Calu3 (cell line): ENCODE measurements at regions not wholly inside any gene's neighbourhood (a gene's known extent, or its start where the extent isn't known, plus 50 kb on each side); places are given as distances from the start of the nearest gene placed in this dataset.

Source experiments
- BruUV-seq: library from RNA; stranded (reverse); fragments of 400-500 nt; replicated peaks from 2 replicates; lab custom pipeline; 2021; lab: Mats Ljungman, UMichigan
- CTCF ChIA-PET: fragments of 300-600 bp; sonication (Branson Sonifier 250); formaldehyde crosslinking; loops from one replicate; lab custom pipeline; 2022; ENCODE audit warnings: antibody characterized with exemption; lab: Charles Lee
- DNase-seq: peaks from one replicate; pipeline ENCODE4 v3.0.0; 2022
- H3K27ac Mint-ChIP-seq: one replicate; pipeline ENCODE4 v1.8.0; 2022; ENCODE audit warnings: mixed read lengths; ENCODE audit not compliant: unreplicated experiment
- H3K27me3 Mint-ChIP-seq: one replicate; pipeline ENCODE4 v1.8.0; 2022; ENCODE audit warnings: mixed read lengths; ENCODE audit not compliant: unreplicated experiment
- H3K36me3 Mint-ChIP-seq: one replicate; pipeline ENCODE4 v1.8.0; 2022; ENCODE audit warnings: mild to moderate bottlenecking, moderate library complexity, mixed read lengths; ENCODE audit not compliant: insufficient read depth, unreplicated experiment
- H3K4me1 Mint-ChIP-seq: one replicate; pipeline ENCODE4 v1.8.0; 2022; ENCODE audit warnings: mild to moderate bottlenecking, low read depth, mixed read lengths; ENCODE audit not compliant: unreplicated experiment
- H3K4me3 Mint-ChIP-seq: one replicate; pipeline ENCODE4 v1.8.0; 2022; ENCODE audit warnings: mild to moderate bottlenecking, low read depth, moderate library complexity, mixed read lengths; ENCODE audit not compliant: unreplicated experiment
- H3K9me3 Mint-ChIP-seq: one replicate; pipeline ENCODE4 v1.8.0; 2022; ENCODE audit warnings: low read depth, mixed read lengths; ENCODE audit not compliant: unreplicated experiment
- CTCF ChIP-seq: fragments of 200-600 bp; IDR thresholded peaks from one replicate; pipeline ENCODE4 v1.8.0; 2022; ENCODE audit warnings: antibody characterized with exemption; ENCODE audit not compliant: unreplicated experiment
- intact Hi-C: fragments of 100-400 bp; cut with micrococcal nuclease; formaldehyde crosslinking; loops from one replicate; pipeline ENCODE4 v1.10.0; 2022; ENCODE audit not compliant: unreplicated experiment

GRCh38 chr11:79982185-79982584 is 541.4 kb upstream of the TENM4 start:
- CTCF ChIA-PET: no interaction called here
- Mint-ChIP-seq H3K4me3 (no peak overlapping the region), H3K36me3 (no peaks in the 10 kb centered on the region), H3K4me1 (no peaks in the 10 kb centered on the region), H3K9me3 (peaks cover 13% of the 10 kb centered on the region), H3K27ac (no peak overlapping the region), H3K27me3 (no peaks in the 10 kb centered on the region)
- no peak for TF ChIP-seq CTCF
- no peak for DNase-seq
- no TSS peak for BruUV-seq
- intact Hi-C loops: no loop called here

DNA sequence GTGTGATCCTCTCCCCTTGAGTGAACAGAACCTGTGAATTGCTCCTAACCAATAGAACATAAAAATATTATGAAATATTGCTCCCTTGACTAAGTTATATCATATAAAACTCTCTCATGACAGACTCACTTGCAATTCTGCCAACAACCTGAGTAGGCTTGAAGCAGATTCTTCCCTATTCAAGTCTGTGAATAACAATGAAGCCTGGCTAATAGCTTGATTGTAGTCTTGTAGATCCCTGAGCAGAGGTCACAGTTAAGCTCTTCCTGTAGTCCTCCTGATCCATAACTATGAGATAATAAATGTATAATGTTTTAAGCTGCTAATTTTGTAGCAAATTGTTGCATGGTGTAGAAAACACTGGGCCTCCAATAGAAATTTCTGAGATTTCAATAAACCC is 540.1 kb upstream of the TENM4 start:
- CTCF ChIA-PET: no interaction called here
- H3K4me3 Mint-ChIP-seq: no peak overlapping the region
- H3K4me1 Mint-ChIP-seq: no peaks in the 10 kb centered on the region
- no peak for TF ChIP-seq CTCF
- BruUV-seq: no TSS peak
- DNase-seq: no peak
- no peaks in the 10 kb centered on the region for H3K27me3 Mint-ChIP-seq
- intact Hi-C loops: no loop called here
- peaks cover 9% of the 10 kb centered on the region for H3K9me3 Mint-ChIP-seq
- no peaks in the 10 kb centered on the region for H3K36me3 Mint-ChIP-seq
- no peak overlapping the region for H3K27ac Mint-ChIP-seq

DNA sequence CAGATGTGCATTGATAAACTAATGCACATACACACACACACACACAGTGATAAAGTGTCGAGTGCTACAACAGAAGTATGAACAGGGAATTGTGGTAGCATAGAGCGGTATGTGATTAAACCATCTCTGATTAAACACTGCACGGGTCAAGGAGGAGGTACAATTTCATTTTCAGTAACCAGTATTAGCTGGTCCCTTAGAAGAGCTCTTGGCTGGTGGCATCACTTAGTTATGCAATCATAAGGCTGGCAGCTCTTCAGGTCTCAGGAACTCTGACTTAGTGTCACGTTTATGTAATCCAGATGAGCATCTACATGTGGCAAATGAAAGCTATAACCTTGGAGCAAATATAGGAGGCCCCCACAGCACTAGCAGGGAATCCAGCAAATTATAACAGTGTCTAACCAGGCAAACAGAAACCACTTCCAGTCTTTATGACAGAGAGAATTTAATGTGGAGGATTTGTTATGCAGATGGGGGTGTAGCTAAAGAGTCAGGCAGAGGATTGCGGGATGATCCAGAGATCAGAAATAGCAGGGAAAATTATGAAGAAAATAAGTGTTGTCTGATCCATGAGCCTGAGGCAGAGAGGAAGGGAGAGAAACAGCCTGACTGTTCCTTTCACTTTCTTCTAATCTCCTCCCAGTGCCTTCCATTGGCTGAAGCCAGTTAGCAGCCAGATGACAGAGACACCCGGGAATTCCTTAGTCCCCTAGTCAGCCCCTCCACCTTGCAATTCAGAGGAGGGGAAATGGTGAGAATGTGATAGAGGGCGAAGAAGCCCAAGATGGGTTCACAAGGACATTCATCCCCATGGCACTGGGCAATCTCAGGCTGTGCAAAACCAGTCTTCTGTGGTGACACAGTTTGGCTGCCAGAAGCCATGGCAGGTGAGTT is 533.1 kb upstream of the TENM4 start:
- H3K9me3 Mint-ChIP-seq: peaks cover 7% of the 10 kb centered on the region
- intact Hi-C loops: no loop called here
- no peaks in the 10 kb centered on the region for H3K27me3 Mint-ChIP-seq
- no peaks in the 10 kb centered on the region for H3K4me1 Mint-ChIP-seq
- no peak for DNase-seq
- no peak overlapping the region for H3K4me3 Mint-ChIP-seq
- CTCF ChIA-PET: no interaction called here
- TF ChIP-seq CTCF: no peak
- no peak overlapping the region for H3K27ac Mint-ChIP-seq
- H3K36me3 Mint-ChIP-seq: no peaks in the 10 kb centered on the region
- no TSS peak for BruUV-seq

- Mint-ChIP-seq H3K4me3 (no peak overlapping the region), H3K36me3 (no peaks in the 10 kb centered on the region), H3K4me1 (no peaks in the 10 kb centered on the region), H3K27me3 (no peaks in the 10 kb centered on the region), H3K27ac (no peak overlapping the region), H3K9me3 (peaks cover 12% of the 10 kb centered on the region)
- intact Hi-C loops: no loop called here
- CTCF ChIA-PET: no interaction called here
- TF ChIP-seq CTCF: no peak
- DNase-seq: no peak
- BruUV-seq: no TSS peak
Measured at GRCh38 chr11:79971255-79971654, 530.4 kb upstream of the TENM4 start.
